Gastroesophageal sphincter (tissue), 3 donors: ENCODE measurements at regions not wholly inside any gene's neighbourhood (a gene's known extent, or its start where the extent isn't known, plus 50 kb on each side); places are given as distances from the start of the nearest gene placed in this dataset.

ENCODE experiments used
- POLR2A ChIP-seq, 2 donors: fragments of 450-650 bp; IDR thresholded peaks; one replicate each; pipeline ENCODE4 v1.6.1; 2017; ENCODE audit warnings: antibody characterized with exemption in 2 of 2, mild to moderate bottlenecking in 2 of 2, moderate library complexity in 1 of 2
- TF ChIP-seq, protein P1 (sequence below), 4 experiments: fragments of 200-600 bp in 2 of 4; fragments of 450-650 bp in 2 of 4; sonication (generic) in 1 of 4; IDR thresholded peaks; one replicate each; pipeline ENCODE4 v1.5.1; 2017 to 2019; ENCODE audit warnings: antibody characterized with exemption in 4 of 4, mild to moderate bottlenecking in 2 of 4, moderate library complexity in 2 of 4

DNA sequence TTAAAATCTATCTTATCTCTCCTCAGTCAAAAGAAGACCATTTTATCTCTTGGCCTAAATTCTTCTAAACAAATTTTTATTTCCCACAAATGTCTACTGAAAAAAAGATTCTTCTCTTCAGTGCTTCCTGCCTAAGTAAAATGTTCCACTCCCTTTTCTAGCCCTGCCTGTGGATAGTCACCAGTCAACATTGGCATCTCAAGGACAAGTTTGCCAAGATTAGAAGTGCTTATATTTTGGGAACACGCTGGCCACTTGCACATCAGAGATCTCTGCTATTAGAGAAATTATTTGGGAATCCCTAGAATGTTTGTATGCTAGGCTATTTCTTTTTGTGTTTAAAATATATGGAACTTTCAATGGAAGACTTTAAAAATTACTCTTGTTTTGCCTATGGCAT, 758.2 kb upstream of the CDH7 start:
- TF ChIP-seq POLR2A (IDR thresholded peaks at IDR 0.05): no peak
- TF ChIP-seq, protein P1, sequence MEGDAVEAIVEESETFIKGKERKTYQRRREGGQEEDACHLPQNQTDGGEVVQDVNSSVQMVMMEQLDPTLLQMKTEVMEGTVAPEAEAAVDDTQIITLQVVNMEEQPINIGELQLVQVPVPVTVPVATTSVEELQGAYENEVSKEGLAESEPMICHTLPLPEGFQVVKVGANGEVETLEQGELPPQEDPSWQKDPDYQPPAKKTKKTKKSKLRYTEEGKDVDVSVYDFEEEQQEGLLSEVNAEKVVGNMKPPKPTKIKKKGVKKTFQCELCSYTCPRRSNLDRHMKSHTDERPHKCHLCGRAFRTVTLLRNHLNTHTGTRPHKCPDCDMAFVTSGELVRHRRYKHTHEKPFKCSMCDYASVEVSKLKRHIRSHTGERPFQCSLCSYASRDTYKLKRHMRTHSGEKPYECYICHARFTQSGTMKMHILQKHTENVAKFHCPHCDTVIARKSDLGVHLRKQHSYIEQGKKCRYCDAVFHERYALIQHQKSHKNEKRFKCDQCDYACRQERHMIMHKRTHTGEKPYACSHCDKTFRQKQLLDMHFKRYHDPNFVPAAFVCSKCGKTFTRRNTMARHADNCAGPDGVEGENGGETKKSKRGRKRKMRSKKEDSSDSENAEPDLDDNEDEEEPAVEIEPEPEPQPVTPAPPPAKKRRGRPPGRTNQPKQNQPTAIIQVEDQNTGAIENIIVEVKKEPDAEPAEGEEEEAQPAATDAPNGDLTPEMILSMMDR (IDR thresholded peaks at IDR 0.05): no peak
